ENCODE measurements at regions not wholly inside any gene's neighbourhood (a gene's known extent, or its start where the extent isn't known, plus 50 kb on each side); places are given as distances from the start of the nearest gene placed in this dataset.
"Not testable (repeated sequence)": the region's sequence is repeated elsewhere in the genome, so short reads cannot be mapped to it uniquely, and the experiment has no call there.

DNA sequence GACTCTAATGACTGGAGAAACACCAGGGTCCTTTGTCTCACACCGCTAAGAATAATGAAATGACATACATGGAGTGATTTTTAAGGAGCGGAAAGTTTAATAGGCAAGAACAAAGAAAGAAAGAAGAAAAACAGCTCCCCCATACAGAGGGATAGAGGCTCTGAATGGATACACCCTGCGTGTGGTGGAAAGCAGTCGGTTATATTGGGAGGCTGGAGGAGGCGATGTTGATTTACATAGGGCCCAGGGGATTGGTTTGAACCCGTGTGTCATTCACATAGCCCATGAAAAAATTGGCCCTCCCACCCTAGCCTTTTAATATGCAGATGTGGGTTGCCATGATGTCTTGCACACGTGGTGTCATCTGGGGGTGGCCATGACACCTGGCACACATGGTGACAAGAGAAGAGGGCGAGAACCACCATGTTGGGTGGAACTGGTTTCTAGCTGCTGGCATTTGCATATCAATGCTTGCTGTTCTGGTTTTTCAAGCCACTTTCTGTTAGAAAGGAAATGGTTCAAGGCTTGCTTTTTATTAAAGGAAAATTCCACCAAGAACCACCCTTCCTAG, 168.5 kb upstream of the TGIF2LY start:
- H3K4me1 Mint-ChIP-seq; POLR2A ChIA-PET; H3K4me1 ChIP-seq (ENCODE audit: control insufficient read depth in 2 of 2, insufficient read depth in 2 of 2, low read length in 2 of 2); H3K4me2 ChIP-seq (replicated peaks; ENCODE audit: low read depth, low read length, poor library complexity, severe bottlenecking); H3K27me3 Mint-ChIP-seq; DNase-seq; H3K9ac ChIP-seq (ENCODE audit: low read length); H3K36me3 ChIP-seq (replicated peaks in 1 of 2; ENCODE audit: control extremely low read depth in 1 of 2, control insufficient read depth in 1 of 2, extremely low read depth in 1 of 2, insufficient read depth in 2 of 2, low read length in 1 of 2); H3K27me3 ChIP-seq (replicated peaks in 1 of 4; ENCODE audit: control extremely low read depth in 1 of 4, control insufficient read depth in 3 of 4, insufficient read depth in 4 of 4, low read length in 3 of 4); ATAC-seq (ENCODE audit: low read depth); H3K4me3 ChIP-seq (ENCODE audit: control extremely low read depth in 1 of 5, extremely low read depth in 1 of 5, insufficient read depth in 1 of 5, low read depth in 2 of 5, low read length in 4 of 5); H3K9me3 Mint-ChIP-seq (ENCODE audit: insufficient read depth); CTCF ChIA-PET; H3K79me2 ChIP-seq (ENCODE audit: control insufficient read depth, insufficient read depth, low read length); H3K27ac ChIP-seq (ENCODE audit: low read length in 2 of 2); H3K27ac Mint-ChIP-seq; H4K20me1 ChIP-seq (ENCODE audit: control insufficient read depth, insufficient read depth, low read length, poor library complexity, severe bottlenecking); intact Hi-C loops (cut with micrococcal nuclease); H3K4me3 Mint-ChIP-seq; H2AFZ ChIP-seq (ENCODE audit: insufficient read depth, low read depth, low read length, poor library complexity, severe bottlenecking); H3K9me3 ChIP-seq (ENCODE audit: control extremely low read depth in 1 of 3, control insufficient read depth in 2 of 3, insufficient read depth in 1 of 3, low read length in 2 of 3): not testable (repeated sequence)
- no CpG with 5 or more reads among the region's 8 CpGs for WGBS (ENCODE audit: insufficient coverage)
